GM12878 (cell line): ENCODE measurements at regions not wholly inside any gene's neighbourhood (a gene's known extent, or its start where the extent isn't known, plus 50 kb on each side); places are given as distances from the start of the nearest gene placed in this dataset.

Source experiments
- SIX5 ChIP-seq: IDR thresholded peaks from 2 replicates; pipeline ENCODE4 v1.6.1; 2011; ENCODE audit warnings: mild to moderate bottlenecking, low read depth, low read length, moderate library complexity; ENCODE audit not compliant: severe bottlenecking
- TF ChIP-seq, protein P1 (sequence below), 3 experiments: IDR thresholded peaks in 2 of 3; conservative IDR thresholded peaks in 1 of 3; 2 replicates each; pipeline ENCODE4 v1.5.1; 2011; ENCODE audit warnings: low read depth in 3 of 3, low read length in 3 of 3, mild to moderate bottlenecking in 3 of 3, control low read depth in 2 of 3, moderate library complexity in 2 of 3, inconsistent platforms in 1 of 3, mixed read lengths in 1 of 3; ENCODE audit not compliant: control insufficient read depth in 2 of 3, insufficient read depth in 1 of 3; ENCODE audit errors: extremely low read depth in 1 of 3

DNA sequence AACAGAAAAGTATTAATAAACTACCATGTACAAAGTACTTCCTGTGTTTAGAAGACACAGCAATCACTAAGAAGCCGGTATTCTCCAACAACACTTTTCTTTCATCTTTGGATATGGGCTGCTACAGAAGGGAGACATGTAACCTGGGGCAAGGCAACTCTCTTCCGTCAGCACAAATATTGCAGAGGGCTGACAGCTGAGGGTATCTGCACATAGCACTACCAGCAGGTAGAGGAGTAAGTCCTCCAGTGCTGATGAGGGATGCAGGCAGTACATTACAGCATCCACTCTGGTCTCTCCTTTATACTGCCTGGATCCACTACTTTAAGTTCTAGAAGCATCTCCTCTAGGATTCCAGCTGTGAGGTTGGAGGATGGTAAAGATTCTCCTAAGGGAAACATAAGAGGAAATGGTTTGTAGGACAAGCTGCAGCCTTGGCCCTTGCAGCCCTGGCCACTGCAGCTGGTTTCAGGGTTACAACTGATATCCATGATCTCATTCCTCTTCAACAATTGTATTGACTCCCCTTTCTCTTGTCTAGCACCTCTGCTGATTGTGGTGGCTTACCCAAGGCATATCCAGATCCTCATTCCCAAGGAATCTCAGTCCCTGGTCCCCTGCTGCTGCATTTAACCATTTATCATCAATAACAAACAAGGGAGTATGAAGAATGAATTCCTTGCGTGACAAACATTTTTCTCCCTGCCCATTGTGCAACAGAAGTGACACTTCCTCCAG lies 110.7 kb upstream of the ADGRF1 start:
- TF ChIP-seq, protein P1, sequence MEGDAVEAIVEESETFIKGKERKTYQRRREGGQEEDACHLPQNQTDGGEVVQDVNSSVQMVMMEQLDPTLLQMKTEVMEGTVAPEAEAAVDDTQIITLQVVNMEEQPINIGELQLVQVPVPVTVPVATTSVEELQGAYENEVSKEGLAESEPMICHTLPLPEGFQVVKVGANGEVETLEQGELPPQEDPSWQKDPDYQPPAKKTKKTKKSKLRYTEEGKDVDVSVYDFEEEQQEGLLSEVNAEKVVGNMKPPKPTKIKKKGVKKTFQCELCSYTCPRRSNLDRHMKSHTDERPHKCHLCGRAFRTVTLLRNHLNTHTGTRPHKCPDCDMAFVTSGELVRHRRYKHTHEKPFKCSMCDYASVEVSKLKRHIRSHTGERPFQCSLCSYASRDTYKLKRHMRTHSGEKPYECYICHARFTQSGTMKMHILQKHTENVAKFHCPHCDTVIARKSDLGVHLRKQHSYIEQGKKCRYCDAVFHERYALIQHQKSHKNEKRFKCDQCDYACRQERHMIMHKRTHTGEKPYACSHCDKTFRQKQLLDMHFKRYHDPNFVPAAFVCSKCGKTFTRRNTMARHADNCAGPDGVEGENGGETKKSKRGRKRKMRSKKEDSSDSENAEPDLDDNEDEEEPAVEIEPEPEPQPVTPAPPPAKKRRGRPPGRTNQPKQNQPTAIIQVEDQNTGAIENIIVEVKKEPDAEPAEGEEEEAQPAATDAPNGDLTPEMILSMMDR (IDR thresholded peaks at IDR 0.05 in 2 of 3, conservative IDR thresholded peaks at IDR 0.05 in 1 of 3; ENCODE audit: control insufficient read depth in 2 of 3, extremely low read depth in 1 of 3, insufficient read depth in 1 of 3, low read depth in 3 of 3, low read length in 3 of 3) = no peak
- no peak for TF ChIP-seq SIX5
